Loucy (cell line): ENCODE measurements at regions not wholly inside any gene's neighbourhood (a gene's known extent, or its start where the extent isn't known, plus 50 kb on each side); places are given as distances from the start of the nearest gene placed in this dataset.

Experiments used
- EZH2phosphoT487 ChIP-seq: fragments of 200-600 bp; IDR thresholded peaks from 2 replicates; pipeline ENCODE4 v1.6.1; 2018; ENCODE audit warnings: antibody characterized with exemption, mild to moderate bottlenecking, moderate library complexity, borderline replicate concordance
- TF ChIP-seq, protein P1 (sequence below): fragments of 200-600 bp; sonication (generic); conservative IDR thresholded peaks from 2 replicates; pipeline ENCODE4 v1.5.1; 2014; ENCODE audit warnings: mild to moderate bottlenecking, antibody characterized with exemption, low read length

DNA sequence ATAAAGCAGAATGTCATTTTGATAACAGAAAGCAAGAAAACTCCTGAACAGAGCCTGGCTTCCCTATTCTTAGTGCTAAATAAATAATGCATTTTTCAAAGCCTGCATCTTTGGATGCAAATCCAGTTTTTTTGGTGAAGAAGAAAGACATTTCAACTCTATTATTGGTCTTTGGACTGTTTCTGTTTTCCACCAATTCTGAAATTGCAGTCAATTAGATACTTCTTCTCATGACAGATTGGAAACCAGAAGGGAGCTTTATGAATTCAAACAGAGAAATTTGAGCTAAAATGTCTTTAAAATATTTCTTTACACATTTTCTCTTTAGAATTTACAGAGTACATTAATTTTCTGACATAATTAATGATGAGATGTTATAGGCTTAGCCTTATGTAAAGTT lies 189.8 kb downstream of the YTHDC2 start:
- TF ChIP-seq, protein P1, sequence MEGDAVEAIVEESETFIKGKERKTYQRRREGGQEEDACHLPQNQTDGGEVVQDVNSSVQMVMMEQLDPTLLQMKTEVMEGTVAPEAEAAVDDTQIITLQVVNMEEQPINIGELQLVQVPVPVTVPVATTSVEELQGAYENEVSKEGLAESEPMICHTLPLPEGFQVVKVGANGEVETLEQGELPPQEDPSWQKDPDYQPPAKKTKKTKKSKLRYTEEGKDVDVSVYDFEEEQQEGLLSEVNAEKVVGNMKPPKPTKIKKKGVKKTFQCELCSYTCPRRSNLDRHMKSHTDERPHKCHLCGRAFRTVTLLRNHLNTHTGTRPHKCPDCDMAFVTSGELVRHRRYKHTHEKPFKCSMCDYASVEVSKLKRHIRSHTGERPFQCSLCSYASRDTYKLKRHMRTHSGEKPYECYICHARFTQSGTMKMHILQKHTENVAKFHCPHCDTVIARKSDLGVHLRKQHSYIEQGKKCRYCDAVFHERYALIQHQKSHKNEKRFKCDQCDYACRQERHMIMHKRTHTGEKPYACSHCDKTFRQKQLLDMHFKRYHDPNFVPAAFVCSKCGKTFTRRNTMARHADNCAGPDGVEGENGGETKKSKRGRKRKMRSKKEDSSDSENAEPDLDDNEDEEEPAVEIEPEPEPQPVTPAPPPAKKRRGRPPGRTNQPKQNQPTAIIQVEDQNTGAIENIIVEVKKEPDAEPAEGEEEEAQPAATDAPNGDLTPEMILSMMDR: no peak
- no peak for TF ChIP-seq EZH2phosphoT487
